GM23338 (cell line): ENCODE measurements at regions not wholly inside any gene's neighbourhood (a gene's known extent, or its start where the extent isn't known, plus 50 kb on each side); places are given as distances from the start of the nearest gene placed in this dataset.

ENCODE experiments used
- CREB1 ChIP-seq: fragments of 250-450 bp; sonication (Bioruptor Pico); IDR thresholded peaks from 2 replicates; pipeline ENCODE4 v1.5.0; 2020; ENCODE audit warnings: low read depth, mild to moderate bottlenecking, moderate library complexity
- CTCF ChIP-seq, 2 experiments: fragments of 200-600 bp in 1 of 2; sonication (generic) in 1 of 2; conservative IDR thresholded peaks; 2 replicates each; pipeline versions ENCODE4 v1.5.1 to v1.6.1; 2016 to 2017; ENCODE audit warnings: antibody characterized with exemption in 2 of 2, low read depth in 2 of 2, mild to moderate bottlenecking in 2 of 2, moderate library complexity in 1 of 2
- ETS1 ChIP-seq: IDR thresholded peaks from 2 replicates; pipeline ENCODE4 v1.6.1; 2016; ENCODE audit warnings: antibody characterized with exemption
- EZH2 ChIP-seq: fragments of 200-600 bp; sonication (generic); IDR thresholded peaks from one replicate; pipeline ENCODE4 v1.8.0; 2017; ENCODE audit warnings: antibody characterized with exemption, mild to moderate bottlenecking, low read depth; ENCODE audit not compliant: unreplicated experiment
- EZH2phosphoT487 ChIP-seq: fragments of 200-600 bp; sonication (generic); IDR thresholded peaks from one replicate; pipeline ENCODE4 v1.8.1; 2018; ENCODE audit warnings: antibody characterized with exemption; ENCODE audit not compliant: unreplicated experiment
- JUNB ChIP-seq: IDR thresholded peaks from one replicate; pipeline ENCODE4 v1.6.1; 2016; ENCODE audit warnings: antibody characterized with exemption; ENCODE audit not compliant: unreplicated experiment
- POLR2AphosphoS5 ChIP-seq: IDR thresholded peaks from 2 replicates; pipeline ENCODE4 v1.6.1; 2016; ENCODE audit warnings: antibody characterized with exemption, low read depth
- REST ChIP-seq: IDR thresholded peaks from one replicate; pipeline ENCODE4 v1.6.1; 2018; ENCODE audit warnings: antibody characterized with exemption; ENCODE audit not compliant: unreplicated experiment

GRCh38 chr3:135412475-135412874, 553.1 kb upstream of the PPP2R3A start:
- no peak for TF ChIP-seq CREB1
- peak in 1 of 2 experiments; percentile 43; a peak in 2 of 4 replicates for TF ChIP-seq CTCF (conservative IDR thresholded peaks at IDR 0.05; ENCODE audit: low read depth in 2 of 2)
- TF ChIP-seq REST = no peak
- TF ChIP-seq EZH2 = no peak
- no peak for TF ChIP-seq POLR2AphosphoS5
- TF ChIP-seq JUNB = no peak
- no peak for TF ChIP-seq EZH2phosphoT487
- no peak for TF ChIP-seq ETS1
